Fibroblast of lung (primary cell): ENCODE measurements at regions not wholly inside any gene's neighbourhood (a gene's known extent, or its start where the extent isn't known, plus 50 kb on each side); places are given as distances from the start of the nearest gene placed in this dataset.

Experiments
- DNase-seq, 2 donors: peaks; one replicate each; pipeline versions ENCODE4 v3.0.0 to v3.0.0-alpha.2; 2010; ENCODE audit warnings: low read depth in 2 of 2
- H2AFZ ChIP-seq: 2 replicates; pipeline ENCODE4 v1.5.1; 2012; ENCODE audit warnings: low read length, control low read depth, inconsistent platforms
- H3K27ac ChIP-seq: 2 replicates; pipeline ENCODE4 v1.5.1; 2011; ENCODE audit warnings: low read length, control low read depth; ENCODE audit not compliant: insufficient read depth
- H3K27me3 ChIP-seq: 2 replicates; pipeline ENCODE4 v1.5.1; 2011; ENCODE audit warnings: mild to moderate bottlenecking, low read length; ENCODE audit not compliant: control insufficient read depth, insufficient read depth
- H3K36me3 ChIP-seq: 2 replicates; pipeline ENCODE4 v1.5.1; 2011; ENCODE audit warnings: low read length; ENCODE audit not compliant: control insufficient read depth, insufficient read depth
- H3K4me1 ChIP-seq: 2 replicates; pipeline ENCODE4 v1.5.1; 2011; ENCODE audit warnings: low read length; ENCODE audit not compliant: control insufficient read depth, insufficient read depth; ENCODE audit errors: extremely low read depth
- H3K4me2 ChIP-seq: 2 replicates; pipeline ENCODE4 v1.5.1; 2011; ENCODE audit warnings: low read length, control low read depth; ENCODE audit not compliant: insufficient read depth; ENCODE audit errors: extremely low read depth
- H3K4me3 ChIP-seq, 4 experiments: fragments of 200-600 bp in 1 of 4; sonication (generic) in 1 of 4; replicated peaks in 1 of 4; 2 replicates each; pipeline ENCODE4 v1.5.1; 2011 to 2016; ENCODE audit warnings: low read length in 4 of 4, low read depth in 3 of 4, mild to moderate bottlenecking in 3 of 4, control low read depth in 2 of 4, inconsistent platforms in 1 of 4, mixed read lengths in 1 of 4; ENCODE audit not compliant: insufficient read depth in 1 of 4; ENCODE audit errors: control extremely low read depth in 1 of 4
- H3K79me2 ChIP-seq: 2 replicates; pipeline ENCODE4 v1.5.1; 2012; ENCODE audit warnings: mild to moderate bottlenecking, low read length, inconsistent platforms; ENCODE audit not compliant: control insufficient read depth, insufficient read depth
- H3K9ac ChIP-seq: 2 replicates; pipeline ENCODE4 v1.5.1; 2011; ENCODE audit warnings: mild to moderate bottlenecking, low read length, control low read depth; ENCODE audit not compliant: insufficient read depth
- H3K9me3 ChIP-seq: 2 replicates; pipeline ENCODE4 v1.5.1; 2012; ENCODE audit warnings: low read depth, low read length; ENCODE audit not compliant: control insufficient read depth, insufficient read depth
- H4K20me1 ChIP-seq: 2 replicates; pipeline ENCODE4 v1.5.1; 2011; ENCODE audit warnings: low read length; ENCODE audit not compliant: control insufficient read depth, insufficient read depth; ENCODE audit errors: extremely low read depth
- CTCF ChIP-seq, 2 donors: IDR thresholded peaks in 1 of 2; conservative IDR thresholded peaks in 1 of 2; 1 replicate in 1 of 2; 2 replicates in 1 of 2; pipeline ENCODE4 v1.5.1; 2011 to 2012; ENCODE audit warnings: low read length in 2 of 2, control low read depth in 1 of 2, inconsistent platforms in 1 of 2, low read depth in 1 of 2, mild to moderate bottlenecking in 1 of 2
- EZH2 ChIP-seq: IDR thresholded peaks from 2 replicates; pipeline ENCODE4 v1.5.1; 2012; ENCODE audit warnings: low read length, control low read depth, mild to moderate bottlenecking; ENCODE audit errors: missing control alignments

GRCh38 chr2:57181315-57182038 is 865.1 kb upstream of the VRK2 start:
- Histone ChIP-seq H4K20me1 (no peaks in the 10 kb centered on the region), H3K4me1 (no peaks in the 10 kb centered on the region), H3K4me3 (no peak overlapping the region), H3K79me2 (no peaks in the 10 kb centered on the region), H3K9me3 (no peaks in the 10 kb centered on the region), H3K4me2 (no peak overlapping the region), H3K36me3 (no peaks in the 10 kb centered on the region), H3K27ac (no peak overlapping the region), H3K27me3 (no peaks in the 10 kb centered on the region), H2AFZ (no peak overlapping the region), H3K9ac (no peak overlapping the region)
- no peak for TF ChIP-seq EZH2
- no peak for TF ChIP-seq CTCF (conservative IDR thresholded peaks at IDR 0.05 in 1 of 2, IDR thresholded peaks at IDR 0.05 in 1 of 2; ENCODE audit: low read depth in 1 of 2, low read length in 2 of 2)
- peak; percentile 26 to 57 for DNase-seq

- no peak overlapping the region for H2AFZ ChIP-seq
- no peaks in the 10 kb centered on the region for H3K79me2 ChIP-seq
- no peak overlapping the region for H3K9ac ChIP-seq
- H3K36me3 ChIP-seq = no peaks in the 10 kb centered on the region
- H3K4me1 ChIP-seq = no peaks in the 10 kb centered on the region
- H4K20me1 ChIP-seq = no peaks in the 10 kb centered on the region
- no peak overlapping the region for H3K4me2 ChIP-seq
- H3K27ac ChIP-seq = no peak overlapping the region
- no peaks in the 10 kb centered on the region for H3K9me3 ChIP-seq
- H3K4me3 ChIP-seq = no peak overlapping the region
- DNase-seq = peak in 1 of 2 donors; percentile 6
- H3K27me3 ChIP-seq = no peaks in the 10 kb centered on the region
- TF ChIP-seq EZH2 = no peak
- no peak for TF ChIP-seq CTCF (conservative IDR thresholded peaks at IDR 0.05 in 1 of 2, IDR thresholded peaks at IDR 0.05 in 1 of 2; ENCODE audit: low read depth in 1 of 2, low read length in 2 of 2)
Measured at GRCh38 chr2:57182916-57183315, 863.7 kb upstream of the VRK2 start.

GRCh38 chr2:57185568-57185967 is 861.0 kb upstream of the VRK2 start:
- TF ChIP-seq EZH2 (no peak), CTCF (conservative IDR thresholded peaks at IDR 0.05 in 1 of 2, IDR thresholded peaks at IDR 0.05 in 1 of 2; ENCODE audit: low read depth in 1 of 2, low read length in 2 of 2) (no peak)
- DNase-seq = no peak
- no peak overlapping the region for H2AFZ ChIP-seq
- H3K4me3 ChIP-seq = no peak overlapping the region
- H4K20me1 ChIP-seq = no peaks in the 10 kb centered on the region
- no peaks in the 10 kb centered on the region for H3K9me3 ChIP-seq
- H3K4me2 ChIP-seq = no peak overlapping the region
- no peaks in the 10 kb centered on the region for H3K27me3 ChIP-seq
- no peaks in the 10 kb centered on the region for H3K36me3 ChIP-seq
- H3K4me1 ChIP-seq = no peaks in the 10 kb centered on the region
- no peaks in the 10 kb centered on the region for H3K79me2 ChIP-seq
- H3K9ac ChIP-seq = no peak overlapping the region
- H3K27ac ChIP-seq = no peak overlapping the region
